ENCODE measurements at regions not wholly inside any gene's neighbourhood (a gene's known extent, or its start where the extent isn't known, plus 50 kb on each side); places are given as distances from the start of the nearest gene placed in this dataset.

DNA sequence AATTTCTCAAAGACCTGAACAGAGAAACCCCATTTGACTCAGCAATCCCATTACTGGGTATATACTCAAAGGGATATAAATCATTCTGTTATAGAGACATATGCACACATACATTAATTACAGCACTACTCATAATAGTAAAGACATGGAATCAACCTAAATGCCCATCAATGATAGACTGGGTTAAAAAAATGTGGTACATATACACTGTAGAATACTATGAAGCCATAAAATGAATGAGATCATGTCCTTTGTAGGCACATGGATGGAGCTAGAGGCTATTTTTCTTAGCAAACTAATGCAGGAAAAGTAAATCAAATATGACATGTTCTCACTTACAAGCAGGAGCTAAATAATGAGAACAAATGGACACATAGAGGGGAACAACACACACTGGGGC is 303.8 kb downstream of the BTG1 start:
- DNase-seq, result no peak

GRCh38 chr12:91836696-91837095 is 308.9 kb downstream of the BTG1 start:
- no peak for DNase-seq

- no peak for DNase-seq
Observed at GRCh38 chr12:91836264-91836663, 309.4 kb downstream of the BTG1 start.

- no peak for DNase-seq
Observed at GRCh38 chr12:91835693-91836092, 310.0 kb downstream of the BTG1 start.

- DNase-seq, result no peak
Observed at GRCh38 chr12:91833780-91834359, 311.8 kb downstream of the BTG1 start.

DNA sequence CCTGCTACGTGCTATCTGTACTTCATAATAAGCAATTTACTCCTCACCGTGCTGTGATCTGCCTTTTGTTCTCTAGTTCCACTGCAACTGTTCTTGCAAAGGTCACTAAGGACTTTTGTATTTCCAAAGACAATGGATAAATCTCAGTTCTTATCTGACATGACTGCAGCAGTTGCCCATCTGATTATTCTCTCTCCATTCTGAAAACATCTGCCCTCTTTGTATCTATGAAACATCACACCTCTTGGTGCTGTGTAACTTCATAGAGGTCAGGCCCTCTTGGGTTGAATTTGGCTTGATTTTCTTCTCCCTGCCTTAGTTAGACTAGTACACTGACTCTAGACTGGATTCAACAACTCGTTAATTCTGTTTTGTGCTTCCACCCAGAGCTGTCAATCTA is 319.6 kb downstream of the BTG1 start:
- no peak for DNase-seq

GRCh38 chr12:91824991-91825390 is 320.7 kb downstream of the BTG1 start:
- no peak for DNase-seq

- no peak for DNase-seq
Observed at GRCh38 chr12:91819132-91819447, 326.6 kb downstream of the BTG1 start.

GRCh38 chr12:91818227-91819131 is 327.2 kb downstream of the BTG1 start:
- DNase-seq, result no peak

DNA sequence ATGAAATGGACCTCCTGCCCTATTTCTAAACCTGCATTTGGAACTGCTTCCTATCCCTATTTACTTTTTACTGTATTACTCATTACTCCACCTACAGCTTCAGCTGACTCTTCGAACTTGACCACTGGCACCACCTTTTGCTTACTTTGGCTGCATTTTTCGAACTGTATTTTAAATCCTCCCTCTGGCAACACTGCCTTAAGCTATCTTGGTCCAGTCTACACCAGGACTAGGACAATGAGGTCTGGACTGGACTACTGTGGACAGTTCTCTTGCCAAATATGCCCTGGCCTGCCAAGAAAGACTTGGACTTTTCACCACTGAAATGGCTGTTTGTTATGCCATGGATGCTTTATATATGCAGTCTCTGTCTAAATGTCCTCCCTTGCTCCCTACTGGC is 328.1 kb downstream of the BTG1 start:
- no peak for DNase-seq

- DNase-seq, result no peak
Observed at GRCh38 chr12:91813701-91814100, 331.9 kb downstream of the BTG1 start.

DNA sequence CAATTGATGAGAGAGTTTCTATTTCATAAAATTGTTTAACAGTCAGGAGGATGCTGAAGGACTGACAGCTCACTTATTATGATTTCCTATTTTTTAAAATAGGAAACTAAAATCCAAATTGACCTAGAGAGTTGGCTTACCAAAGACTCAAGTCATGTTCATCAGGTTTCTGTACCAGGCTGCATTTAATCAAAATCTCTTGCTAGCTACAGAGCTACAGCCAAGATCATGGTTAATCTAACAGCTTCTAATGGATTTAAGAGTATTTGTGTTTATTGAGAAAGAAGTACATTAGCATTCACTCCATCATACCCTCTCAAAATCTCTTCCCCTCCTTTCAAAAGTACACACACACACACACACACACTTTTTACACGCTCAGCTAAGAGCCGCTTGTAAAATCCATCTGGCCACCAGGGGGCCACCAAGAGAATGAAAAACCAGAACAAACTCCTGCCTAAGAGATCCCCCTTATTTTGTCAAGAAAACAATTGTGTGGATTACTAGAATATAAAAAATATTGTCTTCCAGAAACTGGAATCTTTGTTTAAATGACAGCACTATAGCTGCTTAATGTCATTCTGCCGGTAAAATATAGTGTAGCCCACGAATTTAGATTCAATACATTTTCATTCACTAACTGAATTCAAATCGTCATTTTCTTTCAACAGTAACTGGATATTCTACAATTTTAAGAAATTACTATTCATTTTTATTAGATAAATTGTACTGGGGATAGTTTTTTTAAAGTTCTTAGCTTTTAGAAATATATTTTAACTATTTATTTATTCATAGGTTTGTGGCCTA is 334.0 kb downstream of the BTG1 start:
- no peak for DNase-seq

- no peak for DNase-seq
Observed at GRCh38 chr12:91810531-91811451, 334.9 kb downstream of the BTG1 start.

DNA sequence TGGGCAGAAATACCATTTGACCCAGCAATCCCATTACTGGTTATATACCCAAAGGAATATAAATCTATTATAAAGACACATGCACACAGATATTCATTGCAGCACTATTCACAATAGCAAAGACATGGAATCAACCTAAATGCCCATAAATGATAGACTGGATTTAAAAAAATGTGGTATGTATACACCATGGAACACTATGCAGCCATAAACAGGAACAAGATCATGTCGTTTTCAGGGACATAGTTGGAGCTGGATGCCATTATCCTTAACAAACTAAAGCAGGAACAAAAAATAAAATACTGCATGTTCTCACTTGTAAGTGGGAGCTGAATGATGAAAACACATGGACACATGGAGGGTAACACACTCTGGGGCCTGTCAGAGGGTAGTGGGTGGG is 335.6 kb downstream of the BTG1 start:
- DNase-seq, result no peak

GRCh38 chr12:91805031-91805430 is 340.6 kb downstream of the BTG1 start:
- DNase-seq, result no peak

DNA sequence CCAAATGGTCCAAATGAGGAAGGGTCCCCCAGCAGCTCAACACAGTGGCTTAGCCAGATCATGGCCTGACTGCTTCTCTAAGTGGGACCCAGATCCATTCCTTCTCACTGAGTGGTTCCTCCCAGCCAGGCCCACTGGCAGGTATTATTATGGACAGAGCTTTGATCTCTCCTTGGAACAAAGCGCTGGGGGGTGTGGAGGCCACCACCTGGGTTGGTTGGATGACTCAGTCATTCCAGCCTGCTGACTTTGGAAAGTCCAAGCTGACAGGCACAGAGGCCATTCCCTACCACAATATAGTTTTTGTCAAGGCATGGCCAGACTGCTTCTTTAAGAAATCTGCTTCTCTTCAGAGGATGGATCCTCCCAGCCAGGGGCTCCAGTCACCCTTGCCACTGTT is 341.1 kb downstream of the BTG1 start:
- DNase-seq, result no peak

- no peak for DNase-seq
Observed at GRCh38 chr12:91801048-91801447, 344.6 kb downstream of the BTG1 start.

DNA sequence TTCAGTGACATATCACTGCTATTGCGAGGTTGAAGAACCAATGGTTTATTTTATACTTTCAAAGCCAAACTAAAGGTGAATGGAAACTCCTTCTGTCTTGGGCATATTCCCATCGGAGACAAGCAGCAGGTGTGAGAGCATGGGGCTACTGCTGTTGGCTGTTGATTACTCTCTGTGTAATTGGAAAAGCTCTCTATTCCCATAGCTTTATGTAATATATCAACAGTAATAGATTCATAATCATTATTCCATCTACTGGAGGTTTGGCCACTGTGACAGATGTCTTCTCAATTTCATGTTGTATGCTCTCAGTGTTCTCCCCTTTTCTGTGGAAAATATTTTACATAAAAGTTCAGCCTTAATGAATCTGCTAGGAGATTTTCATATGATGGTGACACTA is 352.0 kb downstream of the BTG1 start:
- DNase-seq, result no peak

GRCh38 chr12:91792597-91792996 is 353.0 kb downstream of the BTG1 start:
- no peak for DNase-seq

DNA sequence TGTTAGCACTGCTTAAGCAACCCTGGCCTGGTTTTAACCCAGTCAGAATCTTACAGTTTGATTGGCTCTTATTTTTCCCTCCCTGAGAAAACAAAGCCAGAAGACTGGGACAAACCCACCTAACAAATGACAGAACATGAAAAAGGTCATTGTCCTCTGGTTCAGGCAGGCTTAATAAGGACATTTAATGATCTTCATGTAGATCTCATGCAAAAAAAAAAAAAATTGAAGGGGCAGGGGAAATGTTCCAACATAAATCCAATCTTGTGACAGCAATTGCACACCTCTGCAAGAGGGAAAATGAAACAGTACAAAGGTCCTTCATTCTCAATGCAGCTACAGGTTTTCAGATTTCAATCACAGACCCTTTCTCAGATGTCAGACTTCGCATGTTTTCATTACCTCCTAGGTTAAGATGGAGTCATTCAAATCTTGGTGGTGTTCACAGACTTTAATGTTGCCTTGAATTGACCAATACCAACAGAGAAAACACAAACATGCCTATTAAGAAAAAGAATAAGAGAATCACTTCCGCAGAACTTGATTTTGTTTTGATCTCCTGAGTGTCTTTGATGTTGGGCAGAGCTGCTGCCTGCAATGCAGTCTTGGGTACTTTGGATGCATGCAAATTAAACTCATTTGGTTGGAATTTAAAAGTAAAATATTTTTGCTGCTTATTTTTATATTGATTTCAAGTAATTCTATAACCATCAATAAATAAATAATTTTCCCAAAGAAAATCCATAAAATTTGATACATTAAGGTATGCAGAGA is 359.0 kb downstream of the BTG1 start:
- no peak for DNase-seq

DNA sequence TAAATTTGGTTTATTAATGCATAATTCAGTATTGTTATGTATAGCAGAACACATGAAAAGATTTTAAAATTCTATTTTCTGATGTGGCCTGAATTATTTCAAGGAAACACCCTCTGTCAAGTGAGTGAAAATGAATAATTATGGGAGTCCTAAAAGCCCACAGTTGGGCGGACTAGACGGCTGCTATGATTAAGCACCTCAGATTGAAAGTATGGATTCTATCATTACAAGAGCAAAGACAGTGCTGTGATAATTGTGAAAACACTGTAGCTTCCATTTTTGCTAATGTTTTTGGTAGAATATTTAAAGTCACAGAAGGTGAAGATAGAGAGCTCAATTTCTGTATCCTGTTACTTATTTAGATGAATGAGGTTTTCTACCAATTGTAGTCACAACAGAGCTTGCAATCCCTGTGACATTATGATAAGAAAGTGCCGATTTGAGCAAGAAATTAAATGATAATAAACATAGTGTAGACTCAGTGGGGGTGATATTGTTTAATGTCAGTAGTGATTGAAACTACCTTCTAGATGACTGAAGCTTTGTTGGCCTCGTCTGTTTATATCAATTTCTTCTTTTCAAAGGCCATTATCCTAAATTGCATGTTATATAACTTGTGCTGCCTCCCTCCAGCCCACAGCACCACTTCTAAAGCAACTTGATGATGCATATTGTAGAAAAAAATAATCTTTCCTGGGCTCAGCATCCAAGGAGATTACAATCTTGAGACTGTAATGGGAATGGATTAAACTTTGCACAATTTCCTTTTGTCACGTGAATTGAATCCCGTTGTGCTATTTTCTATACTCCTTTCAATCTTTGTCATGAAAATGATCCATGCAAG is 359.8 kb downstream of the BTG1 start:
- no peak for DNase-seq

Measured in NCI-H446 treated with DMSO at 0.1 percent for 48 hours (cell line).